ENCODE measurements at regions not wholly inside any gene's neighbourhood (a gene's known extent, or its start where the extent isn't known, plus 50 kb on each side); places are given as distances from the start of the nearest gene placed in this dataset.

GRCh38 chr1:222033450-222033849 is 291.6 kb upstream of the DUSP10 start:
- TF ChIP-seq ZFP3 (CRISPR knock-in tag; IDR thresholded peaks at IDR 0.05) (no peak), TCF4 (CRISPR knock-in tag; IDR thresholded peaks at IDR 0.05; ENCODE audit: borderline replicate concordance) (no peak)

Measured in SK-N-SH treated with all-trans-retinoic acid at 6 μM for 48 hours (cell line).